HG02970 (cell line): ENCODE measurements at regions not wholly inside any gene's neighbourhood (a gene's known extent, or its start where the extent isn't known, plus 50 kb on each side); places are given as distances from the start of the nearest gene placed in this dataset.
"Not testable (repeated sequence)": the region's sequence is repeated elsewhere in the genome, so short reads cannot be mapped to it uniquely, and the experiment has no call there.

ENCODE experiments used
- ATAC-seq: cut with Tn5 transposase; IDR thresholded peaks from one replicate; pipeline ENCODE4 v1.9.1; 2021; ENCODE audit warnings: mild to moderate bottlenecking, moderate library complexity, moderate number of reproducible peaks; ENCODE audit not compliant: unreplicated experiment, low FRiP score

DNA sequence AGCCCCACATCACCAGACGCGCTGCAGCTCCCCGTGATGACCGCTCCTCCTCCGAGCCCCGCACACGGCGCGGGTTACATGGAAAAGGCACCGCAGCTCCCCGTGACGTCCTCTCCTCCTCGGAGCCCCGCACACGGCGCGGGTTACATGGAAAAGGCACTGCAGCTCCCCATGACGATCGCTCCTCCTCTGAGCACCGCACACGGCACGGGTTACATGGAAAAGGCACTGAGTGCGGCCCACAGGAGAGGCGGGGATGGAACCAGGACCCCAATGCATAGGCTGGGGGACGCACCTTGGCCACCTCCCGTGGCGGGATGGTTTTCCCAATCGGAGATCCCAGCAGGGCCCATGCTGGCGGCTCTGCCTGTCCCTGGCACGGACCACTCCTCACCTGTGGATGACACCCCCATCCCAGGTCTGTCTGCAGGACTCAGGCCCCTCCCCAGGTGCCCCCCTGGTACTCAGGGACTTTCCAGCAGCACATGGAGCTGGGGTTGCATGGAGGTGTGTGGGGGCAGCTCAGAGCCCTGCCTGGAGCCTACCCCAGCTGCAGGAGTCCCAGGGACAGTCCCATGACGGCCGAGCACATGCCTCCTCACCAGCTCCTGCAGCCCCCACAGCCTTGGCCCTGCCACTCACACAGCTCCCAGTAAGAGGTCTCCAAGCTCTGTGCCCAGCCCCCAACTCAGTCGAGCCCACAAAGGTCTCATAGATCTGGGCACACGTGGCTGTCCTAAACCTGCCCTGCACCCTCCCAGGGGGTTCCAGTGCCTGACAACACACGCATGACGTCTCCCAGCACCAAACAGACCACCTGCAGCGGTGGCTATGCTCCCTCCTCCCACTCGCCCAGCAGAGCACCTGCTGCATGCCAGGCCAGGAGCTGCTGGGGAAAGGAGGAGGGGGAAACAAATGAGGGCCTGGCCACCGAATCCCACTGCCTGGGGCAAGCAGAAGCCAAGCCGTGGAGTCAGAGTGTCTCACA lies 166.6 kb downstream of the BRD1 start:
- ATAC-seq, result no peak

DNA sequence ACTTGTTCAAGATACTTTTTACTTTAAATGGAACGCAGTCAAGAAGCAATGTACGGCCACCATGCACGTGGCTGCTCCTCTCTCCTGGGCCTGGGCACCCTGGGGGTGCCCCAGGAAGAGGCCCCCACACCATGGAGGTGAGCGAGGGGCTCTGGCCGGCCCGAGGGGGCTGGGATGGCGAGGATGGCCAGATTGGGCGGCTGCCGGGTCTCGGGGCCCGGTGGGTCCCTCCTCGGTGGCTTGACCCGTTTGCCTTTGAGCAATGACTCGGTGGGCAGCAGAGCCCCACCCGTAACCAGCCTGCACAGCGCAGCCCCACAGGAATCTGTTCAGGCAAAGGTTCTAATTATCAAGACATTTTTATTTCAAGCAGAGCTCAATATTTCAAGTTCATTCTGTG lies 167.4 kb downstream of the BRD1 start:
- no peak for ATAC-seq

DNA sequence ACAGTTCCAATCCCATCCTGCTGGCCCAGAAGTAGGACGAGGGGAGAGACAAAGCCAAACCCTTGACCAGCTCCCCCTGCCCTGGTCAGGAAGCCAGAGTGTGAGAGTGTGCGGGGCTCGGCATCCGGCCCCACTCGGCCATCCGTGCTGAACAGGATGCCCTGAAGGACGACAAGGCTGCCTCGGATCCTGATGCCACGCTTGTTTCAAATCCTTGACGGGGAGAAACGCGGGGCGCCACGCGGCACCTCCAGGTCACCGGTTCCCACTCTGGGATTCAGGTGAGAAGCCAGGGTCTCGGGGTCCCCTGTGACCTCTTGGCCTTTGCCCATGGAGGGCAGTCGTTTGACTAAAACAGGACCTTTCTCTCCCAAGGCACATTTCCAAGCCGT lies 167.8 kb downstream of the BRD1 start:
- ATAC-seq, result no peak

DNA sequence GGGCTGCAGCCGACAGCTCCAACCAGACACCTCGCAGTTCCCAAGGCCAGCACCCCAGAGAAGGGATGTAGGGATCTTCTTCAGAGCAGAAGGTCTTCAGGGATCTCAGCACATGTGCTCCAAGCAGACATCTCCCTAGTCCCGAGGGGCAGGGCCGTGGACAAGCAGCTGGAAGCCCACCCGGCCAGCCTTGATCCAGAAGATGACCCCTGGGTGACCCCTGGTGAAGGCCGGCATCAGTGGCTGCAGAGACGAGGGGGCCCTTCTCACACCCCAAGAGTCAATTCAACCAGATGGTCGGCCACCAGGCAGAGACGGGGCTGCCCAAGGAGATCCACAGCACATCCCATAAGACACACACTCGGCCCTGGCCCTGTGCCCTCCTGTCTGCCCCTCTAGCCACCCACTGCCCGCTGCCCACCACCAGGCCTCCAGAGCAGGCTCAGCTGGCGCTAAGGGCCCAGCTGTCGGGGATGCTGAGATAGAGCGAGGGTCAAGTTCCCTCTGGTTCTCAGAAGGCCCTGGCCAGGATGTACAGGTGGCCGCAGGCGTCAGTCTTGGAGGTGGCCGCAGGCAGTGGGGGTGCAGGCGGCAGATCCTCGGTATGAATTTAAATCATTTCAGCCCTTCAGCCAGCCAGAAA lies 168.3 kb downstream of the BRD1 start:
- no peak for ATAC-seq

DNA sequence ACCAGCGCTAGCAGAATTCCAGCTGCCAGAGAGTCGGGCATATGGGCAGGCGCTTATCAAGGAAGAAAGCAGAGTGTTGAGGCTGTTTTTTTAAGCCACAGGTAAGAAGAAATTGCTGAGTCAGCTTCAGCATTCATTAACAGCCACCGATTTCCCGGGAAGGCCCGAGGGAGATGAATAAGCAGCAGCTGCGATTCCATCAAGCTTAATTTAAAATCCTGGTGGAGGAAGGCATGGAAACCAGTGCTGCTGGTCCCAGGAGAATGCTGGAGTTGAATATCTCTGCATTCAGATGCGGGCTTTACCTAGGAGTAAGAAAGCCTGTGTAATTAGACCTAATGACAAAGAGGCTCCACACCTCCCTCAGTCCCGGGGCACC lies 168.8 kb downstream of the BRD1 start:
- ATAC-seq, result no peak

DNA sequence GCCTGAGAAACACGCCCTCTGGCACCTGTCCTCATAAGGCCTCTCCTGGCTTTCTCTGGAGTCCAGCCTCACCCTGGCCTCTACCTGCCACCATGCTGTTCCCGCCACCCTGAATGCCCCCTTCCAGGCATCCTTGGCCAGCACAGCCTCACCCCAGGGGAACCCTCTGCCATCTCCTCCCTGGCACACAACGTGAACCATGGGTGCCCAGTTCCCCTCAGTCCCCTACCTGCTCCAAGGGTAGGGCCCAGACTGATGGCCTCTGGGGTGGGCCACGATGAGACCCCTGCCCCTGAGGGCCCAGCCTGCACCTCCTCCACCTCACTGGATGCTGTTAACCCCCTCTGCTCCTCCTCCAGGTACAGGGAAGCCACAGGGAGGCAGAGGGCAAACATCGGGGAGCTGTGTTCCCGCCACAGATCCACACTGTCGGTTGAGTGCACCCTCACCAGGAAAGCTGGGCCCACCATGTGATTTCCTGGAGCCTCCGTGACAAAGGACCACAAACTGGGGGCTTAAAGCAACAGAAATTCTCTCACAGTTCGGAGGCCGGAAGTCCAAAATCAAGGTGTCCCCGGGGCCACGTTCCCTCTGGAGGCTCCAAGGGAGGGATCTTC lies 169.6 kb downstream of the BRD1 start:
- ATAC-seq, result no peak

DNA sequence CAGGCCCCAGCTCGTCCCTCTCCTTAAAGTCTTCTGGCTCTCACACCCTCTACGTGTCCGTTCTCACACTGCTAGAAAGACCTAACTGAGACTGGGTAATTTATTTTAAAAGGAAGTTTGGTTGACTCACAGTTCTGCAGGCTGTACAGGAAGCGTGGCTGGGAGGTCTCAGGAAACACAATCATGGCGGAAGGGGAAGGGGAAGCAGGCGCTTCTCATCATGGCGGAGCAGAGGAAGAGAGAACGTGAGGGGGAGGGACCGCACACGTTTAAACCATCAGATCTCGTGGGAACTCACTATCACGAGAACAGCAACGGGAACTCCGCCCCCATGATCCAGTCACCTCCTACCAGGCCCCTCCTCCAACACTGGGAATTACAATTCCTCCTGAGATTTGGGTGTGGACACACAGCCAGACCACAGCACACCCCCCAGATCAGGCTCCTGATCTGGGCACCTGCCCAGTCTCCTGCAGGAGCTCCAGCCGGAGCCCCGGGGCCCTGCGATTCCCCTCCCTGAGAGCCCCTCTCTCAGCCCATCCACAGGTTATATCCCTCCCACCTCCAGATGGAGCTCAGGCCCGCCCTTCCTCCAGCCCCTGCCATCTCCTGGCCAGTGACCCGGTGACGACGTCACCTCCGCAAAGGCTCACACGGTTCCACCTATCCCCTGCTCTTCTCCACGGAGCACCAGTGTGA lies 170.2 kb downstream of the BRD1 start:
- no peak for ATAC-seq

DNA sequence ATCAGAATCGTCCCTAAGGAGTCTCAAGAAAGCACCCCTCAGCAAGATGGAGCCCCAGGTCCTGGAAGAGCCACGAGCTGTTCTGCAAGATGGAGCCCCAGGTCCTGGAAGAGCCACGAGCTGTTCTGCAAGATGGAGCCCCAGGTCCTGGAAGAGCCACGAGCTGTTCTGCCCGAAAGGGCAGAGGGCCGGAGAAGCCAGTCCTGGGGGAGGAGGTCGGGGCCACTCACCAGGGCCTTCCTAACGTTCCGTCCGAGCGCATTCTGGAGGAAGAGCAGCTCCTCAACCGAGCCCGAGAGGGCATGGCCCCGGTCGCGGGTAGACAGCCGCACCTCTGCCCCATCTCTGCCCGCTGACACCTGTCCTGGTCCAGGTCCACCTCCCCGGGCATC lies 170.8 kb downstream of the BRD1 start:
- ATAC-seq, result not testable (repeated sequence)

DNA sequence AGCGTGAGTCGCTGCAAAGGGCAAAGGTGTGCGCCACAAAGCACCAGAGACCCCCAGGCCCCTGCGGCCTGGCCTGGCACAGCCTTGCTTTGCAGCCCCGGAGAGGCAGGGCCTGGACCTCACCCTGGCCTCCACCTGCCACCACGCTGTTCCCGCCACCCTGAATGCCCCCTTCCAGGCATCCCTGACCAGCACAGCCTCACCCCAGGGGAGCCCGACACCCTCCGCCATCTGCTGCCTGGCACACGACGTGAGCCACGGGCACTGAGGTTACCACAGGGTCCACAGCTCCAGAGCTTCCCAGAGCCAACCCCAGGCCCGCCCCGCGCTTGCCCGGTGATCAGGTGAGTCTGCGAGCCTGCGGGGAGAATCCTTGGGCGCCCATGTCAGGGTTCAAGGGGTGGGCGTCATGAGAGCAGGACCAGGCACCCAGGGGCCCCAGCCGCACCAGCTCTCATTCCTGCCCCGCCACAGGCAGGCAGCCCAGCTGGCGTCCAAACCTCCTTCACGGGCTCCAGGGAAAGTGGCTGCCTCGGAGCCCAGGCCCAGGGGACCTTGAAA lies 171.3 kb downstream of the BRD1 start:
- ATAC-seq, result no peak

DNA sequence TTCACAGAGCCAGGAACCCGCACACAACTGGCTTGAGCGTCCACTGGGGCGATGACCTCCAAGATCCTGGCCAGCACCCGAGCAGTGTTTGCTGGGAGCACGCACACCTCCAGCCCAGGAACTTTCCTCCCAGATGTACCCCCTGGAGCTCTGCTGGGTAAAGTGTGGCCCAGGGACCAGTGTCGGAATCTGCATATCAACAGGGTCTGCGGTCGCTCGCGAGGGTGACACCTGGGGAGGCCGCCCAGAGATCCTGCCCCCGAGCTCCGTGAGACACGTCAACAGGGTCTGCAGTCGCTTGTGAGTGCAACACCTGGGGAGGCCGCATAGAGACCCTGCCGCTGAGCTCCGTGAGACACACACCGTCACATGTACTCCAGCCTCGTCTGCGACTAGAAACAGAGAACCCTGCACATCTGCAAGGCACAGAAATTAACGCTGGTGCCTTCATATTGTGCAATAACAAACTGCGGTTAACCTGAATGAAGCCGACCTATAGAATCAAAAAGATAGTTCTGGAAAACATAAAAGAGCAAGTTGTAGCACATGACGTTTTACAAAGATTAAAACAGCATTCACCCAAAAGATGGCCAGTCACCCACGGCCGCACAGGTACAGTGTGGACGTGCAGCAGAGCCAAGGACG lies 172.4 kb downstream of the BRD1 start:
- no peak for ATAC-seq

DNA sequence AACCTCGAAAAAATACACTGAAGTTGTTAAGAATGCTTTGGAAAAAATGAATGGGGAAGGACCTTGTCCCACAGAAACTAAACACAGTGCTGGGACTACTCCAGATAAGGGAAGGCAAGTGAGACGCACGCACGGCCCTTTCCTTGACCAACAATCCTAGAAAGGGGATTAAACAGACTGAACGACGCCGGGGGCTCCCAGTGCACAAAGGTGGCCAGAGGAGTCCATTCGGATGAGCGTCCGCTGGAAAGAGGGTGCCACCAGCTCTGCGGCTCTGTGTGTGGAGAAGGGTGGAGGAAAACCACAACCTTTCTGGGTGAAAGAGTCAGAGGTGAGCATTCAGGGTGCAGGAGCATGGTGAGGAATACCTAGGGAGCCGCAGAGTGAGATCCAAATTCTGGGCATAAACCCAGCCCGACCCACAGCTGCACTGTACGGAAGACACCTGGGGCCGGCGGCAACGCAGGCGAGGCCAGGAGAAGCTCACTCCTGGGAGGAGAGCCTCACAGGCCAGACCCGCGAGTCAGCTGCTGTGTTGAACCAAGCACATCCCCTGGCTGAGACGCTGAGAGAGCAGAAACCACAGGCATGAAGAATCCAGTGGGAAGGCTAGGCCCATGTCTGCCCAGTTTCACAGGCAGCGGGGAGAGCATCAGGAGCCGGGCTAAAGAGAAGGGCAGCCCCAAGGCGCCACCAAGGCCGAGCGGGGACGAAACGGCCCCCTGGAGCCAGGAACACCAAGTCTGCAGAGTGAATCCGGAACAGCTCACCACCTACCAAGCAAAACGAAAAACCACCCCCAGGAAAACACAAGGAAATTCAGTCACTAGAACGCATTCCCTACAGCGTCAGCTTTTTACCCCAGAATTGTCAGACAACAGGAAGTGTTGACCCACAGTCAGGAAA lies 177.1 kb downstream of the BRD1 start:
- no peak for ATAC-seq

DNA sequence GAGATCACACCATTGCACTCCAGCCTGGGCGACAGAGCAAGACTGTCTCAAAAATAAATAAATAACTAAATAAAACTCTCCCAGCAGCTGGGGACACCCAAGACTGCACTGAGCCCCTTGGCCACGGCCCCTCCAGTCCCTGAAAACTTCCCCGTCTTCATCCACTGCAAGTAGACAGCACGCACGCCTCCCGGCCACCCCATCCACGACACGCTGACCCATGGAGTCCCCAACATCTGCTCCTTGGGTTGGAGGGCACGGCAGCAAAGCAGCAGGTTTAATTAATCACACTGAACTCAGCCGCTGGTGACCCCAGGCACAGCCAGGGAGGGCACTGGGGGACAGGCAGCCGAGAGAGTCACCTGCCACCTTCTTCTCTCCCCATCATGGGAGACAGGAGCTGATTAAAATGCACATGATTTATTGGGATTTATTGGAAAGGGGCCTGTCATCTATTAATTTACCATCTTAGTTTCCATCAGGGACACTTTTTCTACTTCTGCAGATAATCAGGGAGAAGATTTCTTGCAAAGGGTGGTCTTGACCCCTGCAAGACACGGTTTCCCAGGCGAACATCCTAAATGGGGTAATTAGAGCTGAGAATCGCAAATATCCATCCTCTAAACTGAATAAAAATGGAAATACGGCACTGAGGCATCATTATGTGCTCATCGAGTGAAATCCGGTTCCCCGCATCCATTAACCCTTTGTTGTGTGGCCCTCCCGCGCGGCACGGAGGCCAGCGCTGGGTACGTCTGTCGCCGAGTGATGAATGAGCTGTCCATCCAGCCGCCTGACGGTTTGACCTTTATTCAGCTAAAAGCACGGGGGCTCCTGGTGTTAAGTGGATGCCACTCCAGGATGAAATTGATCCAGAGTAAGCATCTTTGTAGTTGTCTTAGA lies 178.3 kb downstream of the BRD1 start:
- no peak for ATAC-seq

DNA sequence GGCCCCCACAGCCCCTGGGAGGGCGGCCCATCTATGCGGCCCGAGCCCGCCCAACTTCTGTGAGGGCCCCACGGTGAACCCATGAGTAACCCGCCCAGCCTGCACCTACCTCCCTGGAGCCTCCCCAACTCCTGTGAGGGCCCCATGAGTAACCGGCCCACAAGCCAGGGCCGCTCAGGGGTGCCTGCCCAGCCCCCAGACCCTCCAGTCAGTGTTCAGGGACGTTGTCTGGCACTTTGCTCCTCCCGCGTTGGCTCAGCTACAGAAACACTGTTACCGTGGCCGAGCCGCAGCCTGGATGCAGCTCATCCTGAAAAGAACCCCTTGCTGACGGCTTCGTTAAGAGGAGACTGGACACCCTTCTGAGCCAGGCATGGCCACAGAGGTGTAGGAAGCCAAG lies 179.6 kb downstream of the BRD1 start:
- no peak for ATAC-seq

DNA sequence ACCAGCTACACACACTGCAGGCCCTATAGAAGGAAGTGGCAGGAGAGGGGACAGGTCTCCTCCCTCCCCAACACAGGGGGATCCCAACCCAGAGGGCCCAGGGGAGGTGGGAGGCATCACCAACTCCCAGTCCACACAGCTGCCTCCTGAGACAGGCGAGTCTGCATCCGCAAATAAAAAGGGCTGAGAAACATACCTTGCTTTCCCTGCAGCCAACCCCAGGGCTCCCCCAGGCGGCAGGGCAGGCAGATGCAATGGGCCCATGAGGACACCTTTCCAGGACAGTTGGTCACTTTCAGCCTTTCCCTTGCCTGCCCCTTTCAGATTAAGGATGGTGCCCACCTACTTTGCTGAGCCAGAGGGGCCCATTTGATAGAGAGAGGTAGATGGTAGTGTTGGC lies 180.0 kb downstream of the BRD1 start:
- no peak for ATAC-seq

DNA sequence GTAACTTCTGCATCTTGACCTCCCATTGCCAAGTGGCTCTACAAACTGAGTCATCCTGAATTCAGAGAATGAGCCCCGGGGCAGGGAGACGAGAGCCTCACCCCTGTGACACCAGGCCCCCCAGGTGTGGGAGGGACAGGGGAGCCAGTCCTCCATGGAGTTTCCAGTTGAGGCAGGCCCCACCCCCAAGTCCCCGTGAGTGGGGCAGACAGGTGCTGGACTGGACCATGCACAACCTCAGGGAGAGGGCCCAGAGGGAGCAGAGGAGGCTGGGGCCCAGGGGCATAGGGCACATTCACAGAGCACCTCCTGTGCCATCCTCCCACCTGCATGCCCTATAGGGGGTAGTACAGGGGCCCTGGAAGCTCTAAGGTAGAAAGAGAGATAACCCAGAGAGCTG lies 180.8 kb downstream of the BRD1 start:
- no peak for ATAC-seq

DNA sequence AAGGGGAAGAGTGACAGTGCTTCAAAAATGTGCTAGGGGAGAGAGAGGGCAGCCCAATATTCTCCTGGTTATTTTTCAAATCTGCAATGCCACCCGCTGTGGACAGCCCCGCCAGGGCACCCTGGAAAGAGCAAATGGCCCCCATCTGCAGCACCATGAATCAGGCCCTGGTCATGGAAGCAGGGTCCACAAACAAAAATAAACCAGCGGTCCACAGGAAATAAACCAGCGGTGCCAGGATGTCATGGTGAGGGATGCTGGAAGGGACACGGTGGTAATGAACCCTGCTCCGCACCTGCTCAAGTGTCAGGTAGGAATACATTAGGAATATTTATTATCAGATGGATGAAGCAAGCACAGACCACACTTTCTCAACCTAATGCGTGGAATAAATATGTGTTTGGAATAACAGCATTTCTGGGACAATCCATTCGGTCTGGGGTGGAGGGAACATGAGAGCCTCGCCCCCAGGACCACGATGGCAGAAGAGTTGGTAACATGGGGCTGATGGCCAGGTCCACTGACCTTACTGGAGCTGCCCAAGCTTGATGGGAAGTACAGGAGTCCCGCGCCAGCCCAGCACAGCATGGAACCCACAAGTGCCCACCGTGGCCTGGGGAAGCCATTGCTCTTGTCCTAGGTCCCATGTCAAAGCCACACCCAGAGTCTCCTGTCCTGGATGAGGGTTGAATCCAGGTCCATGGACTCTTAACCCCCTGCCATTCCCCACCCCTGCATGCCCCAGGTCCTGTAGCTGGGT lies 181.7 kb downstream of the BRD1 start:
- no peak for ATAC-seq

DNA sequence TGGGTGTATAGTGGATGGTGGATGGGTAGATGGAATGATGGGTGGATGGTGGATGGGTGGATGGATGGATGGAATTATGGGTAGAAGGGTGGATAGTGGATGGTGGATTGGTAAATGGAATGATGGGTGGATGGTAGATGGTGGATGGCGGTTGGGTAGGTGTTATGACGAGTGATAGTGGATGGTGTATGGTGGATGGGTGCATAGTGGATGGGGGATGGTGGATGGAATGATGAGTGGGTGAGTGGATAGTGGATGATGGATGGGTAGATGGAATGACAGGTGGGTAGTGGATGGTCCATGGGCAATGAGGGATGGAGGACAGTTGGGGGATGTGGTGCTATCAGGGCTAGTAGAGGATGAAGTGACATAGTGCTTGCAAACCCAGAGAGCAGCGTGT lies 182.4 kb downstream of the BRD1 start:
- no peak for ATAC-seq
